Naive thymus-derived CD4-positive, alpha-beta T cell (primary cell): ENCODE measurements at regions not wholly inside any gene's neighbourhood (a gene's known extent, or its start where the extent isn't known, plus 50 kb on each side); places are given as distances from the start of the nearest gene placed in this dataset.

Experiments used
- ATAC-seq: fragments of 150-1000 bp; cut with Tn5 transposase; 2 replicates; pipeline ENCODE4 v1.10.0; 2021; ENCODE audit warnings: mild to moderate bottlenecking, moderate library complexity
- CTCF ChIA-PET: fragments of 350-600 bp; sonication (Branson Sonifier 250); formaldehyde crosslinking; loops from one replicate; lab custom pipeline; 2021; ENCODE audit warnings: antibody characterized with exemption; lab: Charles Lee
- POLR2A ChIA-PET: fragments of 350-600 bp; sonication (Branson Sonifier 250); formaldehyde crosslinking; loops from one replicate; lab custom pipeline; 2021; ENCODE audit warnings: antibody characterized with exemption, inconsistent platforms; lab: Charles Lee
- DNase-seq, 9 donors: peaks; one replicate each; pipeline versions ENCODE4 v3.0.0 to v3.0.0-alpha.2; 2020 to 2022; ENCODE audit warnings: mixed read lengths in 1 of 9
- H3K27ac ChIP-seq: one replicate; pipeline ENCODE4 v1.7.0; 2013; ENCODE audit warnings: mild to moderate bottlenecking, low read depth, low read length, moderate library complexity
- H3K27me3 ChIP-seq, 2 donors: one replicate each; pipeline ENCODE4 v1.7.0; 2013; ENCODE audit warnings: low read length in 2 of 2, mild to moderate bottlenecking in 2 of 2, moderate library complexity in 2 of 2; ENCODE audit not compliant: control insufficient read depth in 2 of 2, insufficient read depth in 2 of 2
- H3K36me3 ChIP-seq, 3 experiments: 1 replicate in 2 of 3; 2 replicates in 1 of 3; pipeline ENCODE4 v1.7.0; 2013; ENCODE audit warnings: low read length in 3 of 3, mild to moderate bottlenecking in 3 of 3, moderate library complexity in 1 of 3; ENCODE audit not compliant: insufficient read depth in 3 of 3, control insufficient read depth in 2 of 3
- H3K4me1 ChIP-seq, 2 donors: one replicate each; pipeline ENCODE4 v1.7.0; 2013; ENCODE audit warnings: low read length in 2 of 2, mild to moderate bottlenecking in 2 of 2, moderate library complexity in 1 of 2; ENCODE audit not compliant: control insufficient read depth in 2 of 2, insufficient read depth in 2 of 2
- H3K4me3 ChIP-seq: 2 replicates; pipeline ENCODE4 v1.7.0; 2013; ENCODE audit warnings: mild to moderate bottlenecking, low read length
- H3K9me3 ChIP-seq, 3 experiments: 1 replicate in 2 of 3; 2 replicates in 1 of 3; pipeline ENCODE4 v1.7.0; 2013; ENCODE audit warnings: low read length in 3 of 3; ENCODE audit not compliant: control insufficient read depth in 2 of 3
- H3K27ac Mint-ChIP-seq, 9 donors: one replicate each; pipeline ENCODE4 v1.8.0; 2020 to 2022; ENCODE audit warnings: mixed read lengths in 9 of 9, mild to moderate bottlenecking in 8 of 9, moderate library complexity in 5 of 9, inconsistent platforms in 2 of 9
- H3K27me3 Mint-ChIP-seq, 5 donors: one replicate each; pipeline ENCODE4 v1.8.0; 2021 to 2022; ENCODE audit warnings: mixed read lengths in 5 of 5, mild to moderate bottlenecking in 1 of 5
- H3K36me3 Mint-ChIP-seq, 5 donors: one replicate each; pipeline ENCODE4 v1.8.0; 2020 to 2022; ENCODE audit warnings: mixed read lengths in 5 of 5, mild to moderate bottlenecking in 3 of 5, inconsistent platforms in 1 of 5
- H3K4me1 Mint-ChIP-seq, 7 donors: one replicate each; pipeline ENCODE4 v1.8.0; 2020 to 2022; ENCODE audit warnings: mixed read lengths in 7 of 7, mild to moderate bottlenecking in 3 of 7, inconsistent platforms in 1 of 7
- H3K4me3 Mint-ChIP-seq, 10 donors: one replicate each; pipeline ENCODE4 v1.8.0; 2020 to 2022; ENCODE audit warnings: mild to moderate bottlenecking in 10 of 10, mixed read lengths in 10 of 10, moderate library complexity in 6 of 10, inconsistent platforms in 2 of 10
- H3K9me3 Mint-ChIP-seq, 11 donors: one replicate each; pipeline ENCODE4 v1.8.0; 2020 to 2022; ENCODE audit warnings: mixed read lengths in 11 of 11, mild to moderate bottlenecking in 4 of 11, inconsistent platforms in 1 of 11, moderate library complexity in 1 of 11
- intact Hi-C, 2 donors: fragments of 100-400 bp; cut with micrococcal nuclease; formaldehyde crosslinking; loops; one replicate each; pipeline ENCODE4 v1.15.1; 2023

DNA sequence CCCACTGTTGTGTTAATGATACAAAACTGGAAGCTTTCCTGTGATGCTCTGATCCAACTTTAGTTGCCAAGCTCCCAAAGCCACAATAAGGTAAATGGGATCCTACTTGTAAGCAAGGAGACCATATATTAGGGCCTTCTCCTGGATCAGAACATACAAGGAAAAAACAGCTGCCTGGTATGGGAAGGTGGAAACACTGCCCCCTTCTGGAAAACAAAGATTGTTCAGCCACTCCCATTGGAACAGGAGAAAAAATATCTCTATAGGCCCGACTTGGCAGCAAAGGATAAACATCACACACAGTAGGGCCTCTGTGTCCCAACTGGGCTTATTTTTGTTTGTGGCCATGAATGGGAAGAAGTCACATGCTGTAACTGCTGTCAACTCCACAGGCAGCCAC is 166.5 kb downstream of the TBX22 start:
- Histone ChIP-seq H3K4me3 (no peak overlapping the region), H3K27me3 (no peaks in the 10 kb centered on the region), H3K27ac (no peak overlapping the region), H3K4me1 (no peaks in the 10 kb centered on the region), H3K9me3 (no peaks in the 10 kb centered on the region), H3K36me3 (no peaks in the 10 kb centered on the region)
- ChIA-PET CTCF (no interaction called here), POLR2A (no interaction called here)
- Mint-ChIP-seq H3K4me1 (no peaks in the 10 kb centered on the region), H3K9me3 (peaks cover 0 to 4% (median 0%) of the 10 kb centered on the region in 11 donors), H3K4me3 (no peak overlapping the region), H3K36me3 (no peaks in the 10 kb centered on the region), H3K27me3 (no peaks in the 10 kb centered on the region), H3K27ac (no peak overlapping the region)
- ATAC-seq = no peak
- intact Hi-C loops = no loop called here
- DNase-seq = no peak

DNA sequence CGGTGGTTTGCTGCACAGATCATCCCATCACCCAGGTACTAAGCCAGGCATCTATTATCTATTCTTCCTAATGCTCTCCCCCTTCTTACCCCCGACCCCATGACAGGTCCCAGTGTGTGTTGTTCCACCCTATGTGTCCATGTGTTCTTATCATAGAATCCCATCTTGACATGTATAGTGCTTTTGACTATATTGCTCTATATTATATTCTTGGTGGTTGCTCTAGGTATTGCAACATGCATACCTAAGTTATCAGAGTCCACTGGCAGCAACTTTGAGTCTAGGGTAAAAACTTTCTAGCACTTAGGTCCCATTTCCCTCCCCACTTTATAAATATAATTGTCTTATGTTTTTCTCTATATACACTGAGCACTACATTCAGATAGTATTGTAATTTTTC is 170.3 kb downstream of the TBX22 start:
- CTCF ChIA-PET = no interaction called here
- peaks cover 0 to 5% (median 0%) of the 10 kb centered on the region in 11 donors for H3K9me3 Mint-ChIP-seq
- no peaks in the 10 kb centered on the region for H3K36me3 Mint-ChIP-seq
- Histone ChIP-seq H3K9me3 (no peaks in the 10 kb centered on the region), H3K27ac (no peak overlapping the region), H3K4me3 (no peak overlapping the region), H3K27me3 (no peaks in the 10 kb centered on the region), H3K4me1 (no peaks in the 10 kb centered on the region), H3K36me3 (no peaks in the 10 kb centered on the region)
- intact Hi-C loops = no loop called here
- POLR2A ChIA-PET = no interaction called here
- no peak for DNase-seq
- H3K4me3 Mint-ChIP-seq = no peak overlapping the region
- no peaks in the 10 kb centered on the region for H3K27me3 Mint-ChIP-seq
- H3K4me1 Mint-ChIP-seq = no peaks in the 10 kb centered on the region
- ATAC-seq = no peak
- H3K27ac Mint-ChIP-seq = no peak overlapping the region

DNA sequence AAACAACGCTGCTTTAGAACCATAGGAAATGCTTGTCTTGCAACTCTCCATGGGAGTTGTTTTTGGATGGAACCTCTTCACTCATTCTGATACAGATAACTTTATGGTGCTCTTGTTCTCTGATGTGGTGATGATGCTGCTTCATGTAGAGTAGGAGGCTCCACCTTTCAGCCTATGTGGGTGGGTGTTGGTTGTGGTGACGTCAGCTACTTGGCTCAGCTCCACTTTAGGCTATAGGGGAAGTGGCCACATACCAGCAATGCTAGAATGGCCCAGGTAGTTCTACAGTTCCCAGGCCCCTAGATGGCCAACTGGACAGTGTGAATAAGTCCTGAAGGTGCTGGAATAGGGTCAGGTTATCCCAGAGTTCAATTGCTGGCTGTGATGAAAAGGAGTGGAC is 192.1 kb downstream of the TBX22 start:
- Mint-ChIP-seq H3K9me3 (peaks cover 0 to 1% (median 0%) of the 10 kb centered on the region in 11 donors), H3K27me3 (no peaks in the 10 kb centered on the region), H3K4me3 (no peak overlapping the region), H3K36me3 (no peaks in the 10 kb centered on the region), H3K4me1 (no peaks in the 10 kb centered on the region), H3K27ac (no peak overlapping the region)
- CTCF ChIA-PET = no interaction called here
- no peaks in the 10 kb centered on the region for H3K9me3 ChIP-seq
- H3K27me3 ChIP-seq = no peaks in the 10 kb centered on the region
- H3K36me3 ChIP-seq = no peaks in the 10 kb centered on the region
- POLR2A ChIA-PET = no interaction called here
- H3K27ac ChIP-seq = no peak overlapping the region
- intact Hi-C loops = no loop called here
- H3K4me1 ChIP-seq = no peaks in the 10 kb centered on the region
- ATAC-seq = no peak
- no peak overlapping the region for H3K4me3 ChIP-seq
- no peak for DNase-seq

DNA sequence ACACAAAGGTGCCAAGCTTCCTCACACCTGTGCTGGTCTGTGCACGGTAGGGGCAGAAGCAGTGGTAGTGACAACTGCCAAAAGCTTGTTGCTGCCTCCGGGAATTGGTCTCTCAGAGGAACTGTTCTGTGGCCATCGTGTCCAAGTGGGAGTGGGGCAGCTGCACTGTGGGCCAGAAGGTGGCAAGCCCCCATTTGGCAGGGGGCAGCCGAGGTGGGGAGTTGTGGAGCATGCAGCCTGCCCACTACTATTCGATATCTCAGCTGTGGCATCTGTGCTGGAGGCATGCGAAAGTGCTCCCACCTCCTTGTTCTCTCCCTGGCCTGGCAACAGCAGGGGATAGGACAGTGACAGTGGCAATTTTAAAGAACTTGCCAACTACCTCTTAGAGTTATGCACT is 192.8 kb downstream of the TBX22 start:
- H3K36me3 Mint-ChIP-seq = no peaks in the 10 kb centered on the region
- Histone ChIP-seq H3K36me3 (no peaks in the 10 kb centered on the region), H3K27me3 (no peaks in the 10 kb centered on the region), H3K4me1 (no peaks in the 10 kb centered on the region), H3K9me3 (no peaks in the 10 kb centered on the region), H3K4me3 (no peak overlapping the region), H3K27ac (no peak overlapping the region)
- H3K27ac Mint-ChIP-seq = no peak overlapping the region
- DNase-seq (no peak), ATAC-seq (no peak)
- H3K4me3 Mint-ChIP-seq = no peak overlapping the region
- no peaks in the 10 kb centered on the region for H3K4me1 Mint-ChIP-seq
- CTCF ChIA-PET = no interaction called here
- peaks cover 0 to 1% (median 0%) of the 10 kb centered on the region in 11 donors for H3K9me3 Mint-ChIP-seq
- intact Hi-C loops = no loop called here
- no peaks in the 10 kb centered on the region for H3K27me3 Mint-ChIP-seq
- POLR2A ChIA-PET = no interaction called here

DNA sequence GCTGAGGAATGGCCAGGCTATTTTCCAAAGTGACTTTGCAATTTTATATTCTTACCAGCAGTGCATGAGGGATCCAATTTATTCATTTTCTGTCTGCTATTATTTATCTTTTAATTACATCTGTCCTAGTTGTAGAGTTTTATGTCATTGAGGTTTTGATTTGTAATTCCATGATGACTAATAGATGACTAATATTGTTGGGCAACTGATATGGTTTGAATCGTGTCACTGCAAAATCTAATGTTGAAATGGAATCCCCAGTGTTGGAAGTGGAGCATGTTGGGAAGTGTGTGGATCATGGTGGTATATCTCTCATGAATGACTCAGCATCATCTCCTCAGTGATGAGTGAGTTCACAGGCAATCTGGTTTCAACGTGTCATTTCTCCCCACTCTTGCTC is 201.5 kb downstream of the TBX22 start:
- Mint-ChIP-seq H3K4me3 (no peak overlapping the region), H3K9me3 (peaks cover 0 to 49% (median 5%) of the 10 kb centered on the region in 11 donors), H3K27me3 (no peaks in the 10 kb centered on the region), H3K4me1 (no peaks in the 10 kb centered on the region), H3K36me3 (peaks cover 0 to 6% (median 0%) of the 10 kb centered on the region in 5 donors), H3K27ac (no peak overlapping the region)
- H3K27ac ChIP-seq = no peak overlapping the region
- no peaks in the 10 kb centered on the region for H3K27me3 ChIP-seq
- H3K4me1 ChIP-seq = no peaks in the 10 kb centered on the region
- ATAC-seq (no peak), DNase-seq (no peak)
- ChIA-PET CTCF (no interaction called here), POLR2A (no interaction called here)
- H3K9me3 ChIP-seq = peaks cover 0 to 6% (median 0%) of the 10 kb centered on the region in 3 experiments
- H3K36me3 ChIP-seq = no peaks in the 10 kb centered on the region
- intact Hi-C loops = no loop called here
- no peak overlapping the region for H3K4me3 ChIP-seq

DNA sequence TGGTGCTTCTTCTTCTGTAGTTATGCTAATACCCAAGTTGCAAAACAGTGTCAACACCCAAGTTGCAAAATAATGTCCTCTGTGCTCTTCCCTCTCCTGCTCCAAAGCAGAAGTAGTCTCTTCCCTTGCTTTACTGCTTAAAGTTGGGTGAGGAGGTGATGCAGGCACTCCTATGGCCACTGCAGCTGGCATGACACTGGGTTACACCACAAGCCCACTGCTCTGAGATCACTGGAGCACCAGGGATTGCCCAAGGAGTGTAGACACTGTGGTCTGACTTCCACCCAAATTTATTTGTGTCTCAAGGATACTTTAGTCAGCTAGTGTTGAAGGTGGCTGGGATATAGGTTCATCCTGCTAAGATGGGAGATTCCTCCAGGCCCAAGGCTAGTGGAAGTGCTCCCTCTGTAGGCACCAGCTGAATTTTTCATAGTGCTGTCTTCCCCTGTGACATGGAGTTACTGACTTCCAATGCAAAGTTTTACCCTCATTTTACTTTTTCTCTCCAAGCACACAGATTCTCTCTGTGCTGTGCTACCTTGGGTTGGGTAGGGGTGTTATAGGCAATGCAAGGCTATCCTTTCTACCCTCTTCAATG is 196.2 kb upstream of the TENT5D start:
- CTCF ChIA-PET = no interaction called here
- H3K4me3 Mint-ChIP-seq = no peak overlapping the region

DNA sequence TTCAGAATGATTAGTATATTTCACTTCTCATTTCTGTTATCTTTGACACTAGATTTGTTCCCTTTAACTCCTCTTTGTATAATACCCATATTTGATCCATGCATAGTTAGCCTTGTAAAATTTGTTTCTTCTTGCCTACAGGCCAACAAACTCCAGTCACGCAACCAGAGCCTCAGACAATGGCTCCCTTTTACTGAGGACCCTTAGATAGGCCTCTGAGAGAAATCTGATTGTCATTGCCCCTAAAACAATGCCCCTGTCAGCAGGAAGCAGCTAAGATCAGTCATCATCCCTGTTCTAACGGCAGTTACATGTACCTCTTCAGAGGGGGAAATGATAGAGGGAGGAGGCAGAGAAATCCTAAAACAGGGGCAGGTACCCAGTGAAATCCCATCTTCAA is 190.6 kb upstream of the TENT5D start:
- no peak overlapping the region for H3K4me3 ChIP-seq
- Mint-ChIP-seq H3K27ac (no peak overlapping the region), H3K4me1 (no peaks in the 10 kb centered on the region), H3K4me3 (no peak overlapping the region), H3K36me3 (no peaks in the 10 kb centered on the region), H3K27me3 (peaks cover 0 to 4% (median 0%) of the 10 kb centered on the region in 5 donors), H3K9me3 (peaks cover 0 to 2% (median 0%) of the 10 kb centered on the region in 11 donors)
- H3K27ac ChIP-seq = no peak overlapping the region
- no peaks in the 10 kb centered on the region for H3K27me3 ChIP-seq
- POLR2A ChIA-PET = no interaction called here
- DNase-seq = no peak
- H3K9me3 ChIP-seq = no peaks in the 10 kb centered on the region
- CTCF ChIA-PET = no interaction called here
- ATAC-seq = no peak
- no peaks in the 10 kb centered on the region for H3K36me3 ChIP-seq
- intact Hi-C loops = no loop called here
- H3K4me1 ChIP-seq = no peaks in the 10 kb centered on the region

More for the DNA sequence above, 196.2 kb upstream of the TENT5D start:
- DNase-seq (no peak), ATAC-seq (peak; percentile 71)
- Histone ChIP-seq H3K4me1 (no peaks in the 10 kb centered on the region), H3K36me3 (no peaks in the 10 kb centered on the region), H3K27ac (no peak overlapping the region), H3K9me3 (no peaks in the 10 kb centered on the region), H3K4me3 (no peak overlapping the region), H3K27me3 (no peaks in the 10 kb centered on the region)
- Mint-ChIP-seq H3K9me3 (peaks cover 0 to 20% (median 3%) of the 10 kb centered on the region in 11 donors), H3K27ac (no peak overlapping the region), H3K4me1 (no peaks in the 10 kb centered on the region), H3K27me3 (no peaks in the 10 kb centered on the region), H3K36me3 (no peaks in the 10 kb centered on the region)
- POLR2A ChIA-PET = no interaction called here
- intact Hi-C loops = no loop called here
